ENCODE measurements at regions not wholly inside any gene's neighbourhood (a gene's known extent, or its start where the extent isn't known, plus 50 kb on each side); places are given as distances from the start of the nearest gene placed in this dataset.

- POLR2A ChIA-PET: no interaction called here
- H3K36me3 ChIP-seq (replicated peaks in 1 of 2; ENCODE audit: control insufficient read depth in 1 of 2, insufficient read depth in 2 of 2, low read length in 1 of 2): no peaks in the 10 kb centered on the region
Observed at GRCh38 chr12:85562765-85563164, 273.4 kb downstream of the RASSF9 start.

More at GRCh38 chr12:85562765-85563164, 273.4 kb downstream of the RASSF9 start:
- H3K9me3 ChIP-seq: no peaks in the 10 kb centered on the region
- no peaks in the 10 kb centered on the region for H3F3A ChIP-seq (replicated peaks; ENCODE audit: insufficient read depth)
- H3K27me3 ChIP-seq (ENCODE audit: insufficient read depth): no peaks in the 10 kb centered on the region
- WGBS (ENCODE audit: low lambda C conversion rate): 55% methylated on average over 2 of the region's 2 CpGs
- no peak overlapping the region for H3K27ac ChIP-seq (ENCODE audit: low read depth in 2 of 2, low read length in 1 of 2)
- H3K4me2 ChIP-seq: no peak overlapping the region
- DNase-seq: no peak
- H3K4me3 ChIP-seq (ENCODE audit: low read depth in 2 of 2, low read length in 1 of 2): no peak overlapping the region
- no peaks in the 10 kb centered on the region for H3K9me2 ChIP-seq
- H4K20me1 ChIP-seq (ENCODE audit: insufficient read depth): no peaks in the 10 kb centered on the region
- TF ChIP-seq SMC3 (IDR thresholded peaks at IDR 0.05; ENCODE audit: low read depth, low read length): no peak
- no peak for TF ChIP-seq ZBTB33 (IDR thresholded peaks at IDR 0.05; ENCODE audit: borderline replicate concordance, low read depth)
- no peak for TF ChIP-seq TCF12 (IDR thresholded peaks at IDR 0.05)
- TF ChIP-seq CTCF (IDR thresholded peaks at IDR 0.05): no peak
- TF ChIP-seq IRF3 (IDR thresholded peaks at IDR 0.05; ENCODE audit: low read depth, low read length): no peak
- no peak for TF ChIP-seq SIN3A (IDR thresholded peaks at IDR 0.05; ENCODE audit: borderline replicate concordance, low read depth, low read length)
- no peak for TF ChIP-seq JUND (IDR thresholded peaks at IDR 0.05)
- no peak for TF ChIP-seq YY1 (IDR thresholded peaks at IDR 0.05; ENCODE audit: low read depth)
- no peak for TF ChIP-seq RCOR1 (IDR thresholded peaks at IDR 0.05; ENCODE audit: low read length)
- H3K9ac ChIP-seq: no peak overlapping the region
- no peaks in the 10 kb centered on the region for H3K79me2 ChIP-seq (ENCODE audit: insufficient read depth)
- peaks cover 0 to 7% of the 10 kb centered on the region in 2 experiments; a peak in 1 of 4 replicates for H3K4me1 ChIP-seq (ENCODE audit: control insufficient read depth in 1 of 2, insufficient read depth in 2 of 2, low read depth in 1 of 2, low read length in 1 of 2)
- CTCF ChIA-PET: interaction anchor here (0.9 to 3.4 kb wide), 3 partner anchors 13 to 309 kb away, joined by 4 to 14 read pairs (median 10); no protein-coding TSS in a partner anchor
- H2AFZ ChIP-seq (ENCODE audit: low read depth): no peak overlapping the region
